GM18861 (cell line): ENCODE measurements at regions not wholly inside any gene's neighbourhood (a gene's known extent, or its start where the extent isn't known, plus 50 kb on each side); places are given as distances from the start of the nearest gene placed in this dataset.

Source experiments
- ATAC-seq: cut with Tn5 transposase; IDR thresholded peaks from one replicate; pipeline ENCODE4 v1.9.1; 2021; ENCODE audit not compliant: unreplicated experiment

- no peak for ATAC-seq
Observed at GRCh38 chr6:1201547-1202200, 110.2 kb upstream of the FOXQ1 start.

- ATAC-seq, result no peak
Observed at GRCh38 chr6:1200409-1201101, 111.3 kb upstream of the FOXQ1 start.

GRCh38 chr6:1200081-1200408 is 111.9 kb upstream of the FOXQ1 start:
- no peak for ATAC-seq

- ATAC-seq, result no peak
Observed at GRCh38 chr6:1197309-1197708, 114.6 kb upstream of the FOXQ1 start.

- ATAC-seq, result no peak
Observed at GRCh38 chr6:1191141-1191630, 120.7 kb upstream of the FOXQ1 start.

GRCh38 chr6:1190366-1190765 is 121.5 kb upstream of the FOXQ1 start:
- no peak for ATAC-seq

GRCh38 chr6:1188199-1188598 is 123.7 kb upstream of the FOXQ1 start:
- ATAC-seq, result no peak

- ATAC-seq, result no peak
Observed at GRCh38 chr6:1187293-1188131, 124.4 kb upstream of the FOXQ1 start.

- ATAC-seq, result no peak
Observed at GRCh38 chr6:1184318-1184717, 127.6 kb upstream of the FOXQ1 start.

GRCh38 chr6:1182722-1183521 is 129.0 kb upstream of the FOXQ1 start:
- ATAC-seq, result no peak

GRCh38 chr6:1181939-1182605 is 129.8 kb upstream of the FOXQ1 start:
- no peak for ATAC-seq

GRCh38 chr6:1179571-1180459 is 132.1 kb upstream of the FOXQ1 start:
- no peak for ATAC-seq

- no peak for ATAC-seq
Observed at GRCh38 chr6:1178590-1178989, 133.3 kb upstream of the FOXQ1 start.

GRCh38 chr6:1176567-1176966 is 135.3 kb upstream of the FOXQ1 start:
- ATAC-seq, result no peak

GRCh38 chr6:1175877-1176276 is 136.0 kb upstream of the FOXQ1 start:
- ATAC-seq, result no peak

- no peak for ATAC-seq
Observed at GRCh38 chr6:1170794-1171193, 141.1 kb upstream of the FOXQ1 start.

- ATAC-seq, result no peak
Observed at GRCh38 chr6:1164600-1164999, 147.3 kb upstream of the FOXQ1 start.

GRCh38 chr6:1163501-1163900 is 148.4 kb upstream of the FOXQ1 start:
- ATAC-seq, result no peak
